ENCODE measurements at regions not wholly inside any gene's neighbourhood (a gene's known extent, or its start where the extent isn't known, plus 50 kb on each side); places are given as distances from the start of the nearest gene placed in this dataset.

- POLR2A ChIA-PET, result interaction anchor here (0.7 kb wide), 1 partner anchor 258 kb away, joined by 3 read pairs; no protein-coding TSS in a partner anchor
- no peak for TF ChIP-seq CTCF (IDR thresholded peaks at IDR 0.05; ENCODE audit: insufficient read depth, low read length, missing control alignments)
- CTCF ChIA-PET, result no interaction called here
- no peak overlapping the region for H3K4me3 ChIP-seq (ENCODE audit: low read depth, low read length)
- no peak for DNase-seq (ENCODE audit: low read depth, low spot score)
Measured at GRCh38 chr7:93817004-93817403, 73.5 kb downstream of the TFPI2 start.

GRCh38 chr7:93813514-93813913 is 77.0 kb downstream of the TFPI2 start:
- ChIA-PET POLR2A (no interaction called here), CTCF (interaction anchor here (0.6 kb wide), 1 partner anchor 585 kb away, joined by 3 read pairs; no protein-coding TSS in a partner anchor)
- DNase-seq (ENCODE audit: low read depth, low spot score), result no peak
- H3K4me3 ChIP-seq (ENCODE audit: low read depth, low read length), result no peak overlapping the region
- no peak for TF ChIP-seq CTCF (IDR thresholded peaks at IDR 0.05; ENCODE audit: insufficient read depth, low read length, missing control alignments)

GRCh38 chr7:93812061-93812460 is 78.5 kb downstream of the TFPI2 start:
- TF ChIP-seq CTCF (IDR thresholded peaks at IDR 0.05; ENCODE audit: insufficient read depth, low read length, missing control alignments), result no peak
- ChIA-PET POLR2A (no interaction called here), CTCF (no interaction called here)
- H3K4me3 ChIP-seq (ENCODE audit: low read depth, low read length), result no peak overlapping the region
- DNase-seq (ENCODE audit: low read depth, low spot score), result no peak

- no peak for DNase-seq (ENCODE audit: low read depth, low spot score)
- no peak for TF ChIP-seq CTCF (IDR thresholded peaks at IDR 0.05; ENCODE audit: insufficient read depth, low read length, missing control alignments)
Measured at GRCh38 chr7:93811198-93811597, 79.4 kb downstream of the TFPI2 start.

GRCh38 chr7:93810561-93810960 is 80.0 kb downstream of the TFPI2 start:
- no peak overlapping the region for H3K4me3 ChIP-seq (ENCODE audit: low read depth, low read length)
- no peak for TF ChIP-seq CTCF (IDR thresholded peaks at IDR 0.05; ENCODE audit: insufficient read depth, low read length, missing control alignments)
- CTCF ChIA-PET, result interaction anchor here (0.7 to 0.9 kb wide), 2 partner anchors 11 to 412 kb away, joined by 3 read pairs; no protein-coding TSS in a partner anchor
- POLR2A ChIA-PET, result no interaction called here
- DNase-seq (ENCODE audit: low read depth, low spot score), result no peak

More at GRCh38 chr7:93811198-93811597, 79.4 kb downstream of the TFPI2 start:
- POLR2A ChIA-PET, result no interaction called here
- no peak overlapping the region for H3K4me3 ChIP-seq (ENCODE audit: low read depth, low read length)
- CTCF ChIA-PET, result no interaction called here

GRCh38 chr7:93804726-93805125 is 85.8 kb downstream of the TFPI2 start:
- no peak for DNase-seq (ENCODE audit: low read depth, low spot score)
- TF ChIP-seq CTCF (IDR thresholded peaks at IDR 0.05; ENCODE audit: insufficient read depth, low read length, missing control alignments), result no peak
- ChIA-PET POLR2A (no interaction called here), CTCF (no interaction called here)
- no peak overlapping the region for H3K4me3 ChIP-seq (ENCODE audit: low read depth, low read length)

All from AG04449 (cell line).